ENCODE measurements at regions not wholly inside any gene's neighbourhood (a gene's known extent, or its start where the extent isn't known, plus 50 kb on each side); places are given as distances from the start of the nearest gene placed in this dataset.

DNA sequence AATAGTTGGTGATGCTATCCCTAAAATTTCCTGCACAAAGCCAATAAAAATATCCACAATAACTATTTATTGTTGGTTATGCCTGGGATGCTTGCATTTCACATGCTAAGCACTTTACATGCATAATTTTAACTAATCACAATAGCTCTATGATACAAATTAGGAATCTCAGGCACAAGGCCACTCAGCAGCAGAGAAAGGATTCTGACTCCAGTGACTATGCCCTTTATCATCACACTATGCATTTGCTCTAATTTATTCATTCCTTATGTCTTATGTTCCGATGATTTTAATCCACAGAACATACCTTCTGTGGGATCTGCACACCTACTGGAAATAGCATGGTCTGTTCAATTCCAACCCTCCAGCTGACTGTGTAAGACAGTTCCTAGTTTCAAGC, 476.1 kb downstream of the TMEM232 start:
- TF ChIP-seq, protein P1, sequence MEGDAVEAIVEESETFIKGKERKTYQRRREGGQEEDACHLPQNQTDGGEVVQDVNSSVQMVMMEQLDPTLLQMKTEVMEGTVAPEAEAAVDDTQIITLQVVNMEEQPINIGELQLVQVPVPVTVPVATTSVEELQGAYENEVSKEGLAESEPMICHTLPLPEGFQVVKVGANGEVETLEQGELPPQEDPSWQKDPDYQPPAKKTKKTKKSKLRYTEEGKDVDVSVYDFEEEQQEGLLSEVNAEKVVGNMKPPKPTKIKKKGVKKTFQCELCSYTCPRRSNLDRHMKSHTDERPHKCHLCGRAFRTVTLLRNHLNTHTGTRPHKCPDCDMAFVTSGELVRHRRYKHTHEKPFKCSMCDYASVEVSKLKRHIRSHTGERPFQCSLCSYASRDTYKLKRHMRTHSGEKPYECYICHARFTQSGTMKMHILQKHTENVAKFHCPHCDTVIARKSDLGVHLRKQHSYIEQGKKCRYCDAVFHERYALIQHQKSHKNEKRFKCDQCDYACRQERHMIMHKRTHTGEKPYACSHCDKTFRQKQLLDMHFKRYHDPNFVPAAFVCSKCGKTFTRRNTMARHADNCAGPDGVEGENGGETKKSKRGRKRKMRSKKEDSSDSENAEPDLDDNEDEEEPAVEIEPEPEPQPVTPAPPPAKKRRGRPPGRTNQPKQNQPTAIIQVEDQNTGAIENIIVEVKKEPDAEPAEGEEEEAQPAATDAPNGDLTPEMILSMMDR (conservative IDR thresholded peaks at IDR 0.05; ENCODE audit: low read length): no peak
- no peak for TF ChIP-seq EZH2phosphoT487 (IDR thresholded peaks at IDR 0.05; ENCODE audit: borderline replicate concordance, low read depth, low read length)
